WTC11 (cell line): ENCODE measurements at regions not wholly inside any gene's neighbourhood (a gene's known extent, or its start where the extent isn't known, plus 50 kb on each side); places are given as distances from the start of the nearest gene placed in this dataset.

Source experiments
- ATAC-seq: fragments of 200-7000 bp; cut with Tn5 transposase; 2 replicates; pipeline ENCODE4 v1.10.0; 2021; ENCODE audit warnings: mild to moderate bottlenecking, moderate library complexity
- CTCF ChIA-PET: fragments of 300-600 bp; sonication (Branson Sonifier 250); formaldehyde crosslinking; loops from one replicate; lab custom pipeline; 2021; ENCODE audit warnings: antibody characterized with exemption; lab: Charles Lee
- POLR2A ChIA-PET: fragments of 350-600 bp; sonication (Branson Sonifier 250); formaldehyde crosslinking; loops from one replicate; lab custom pipeline; 2021; ENCODE audit warnings: antibody characterized with exemption; lab: Charles Lee
- DNase-seq: peaks from one replicate; pipeline ENCODE4 v3.0.0; 2021; ENCODE audit warnings: low spot score
- H3K27ac Mint-ChIP-seq: 2 replicates; pipeline ENCODE4 v1.8.0; 2021; ENCODE audit warnings: mixed read lengths
- H3K27me3 Mint-ChIP-seq: 2 replicates; pipeline ENCODE4 v1.8.0; 2021; ENCODE audit warnings: low read depth, mild to moderate bottlenecking, moderate library complexity, mixed read lengths
- H3K36me3 Mint-ChIP-seq: 2 replicates; pipeline ENCODE4 v1.8.0; 2021; ENCODE audit warnings: mixed read lengths
- H3K4me1 Mint-ChIP-seq: 2 replicates; pipeline ENCODE4 v1.8.0; 2022; ENCODE audit warnings: mixed read lengths
- H3K4me3 Mint-ChIP-seq: 2 replicates; pipeline ENCODE4 v1.8.0; 2021; ENCODE audit warnings: mild to moderate bottlenecking, moderate library complexity, mixed read lengths
- H3K9me3 Mint-ChIP-seq: 2 replicates; pipeline ENCODE4 v1.8.0; 2021; ENCODE audit warnings: mixed read lengths
- ARID4B ChIP-seq: sonication (generic); formaldehyde crosslinking; IDR thresholded peaks from 2 replicates; pipeline ENCODE4 v1.8.0; 2023; ENCODE audit warnings: missing genetic modification reagents, mild to moderate bottlenecking, borderline replicate concordance
- CREB1 ChIP-seq: sonication (generic); formaldehyde crosslinking; IDR thresholded peaks from 2 replicates; pipeline ENCODE4 v1.8.0; 2023; ENCODE audit warnings: mild to moderate bottlenecking, missing genetic modification reagents
- E2F1 ChIP-seq: sonication (generic); formaldehyde crosslinking; IDR thresholded peaks from 2 replicates; pipeline ENCODE4 v1.8.0; 2022; ENCODE audit warnings: mild to moderate bottlenecking, missing genetic modification reagents
- ELF4 ChIP-seq: sonication (generic); formaldehyde crosslinking; IDR thresholded peaks from 2 replicates; pipeline ENCODE4 v1.8.1; 2022; ENCODE audit warnings: low read depth, mild to moderate bottlenecking, moderate library complexity, missing genetic modification reagents
- EMX1 ChIP-seq: fragments of 250-450 bp; sonication (Bioruptor Pico); IDR thresholded peaks from 2 replicates; pipeline ENCODE4 v1.8.0; 2021; ENCODE audit warnings: mild to moderate bottlenecking
- ETV6 ChIP-seq: sonication (generic); formaldehyde crosslinking; IDR thresholded peaks from 2 replicates; pipeline ENCODE4 v1.8.1; 2022; ENCODE audit warnings: mild to moderate bottlenecking, missing genetic modification reagents
- FOXK1 ChIP-seq: sonication (generic); formaldehyde crosslinking; IDR thresholded peaks from 2 replicates; pipeline ENCODE4 v1.8.0; 2022; ENCODE audit warnings: mild to moderate bottlenecking, moderate library complexity, missing genetic modification reagents
- FOXP1 ChIP-seq: sonication (generic); formaldehyde crosslinking; IDR thresholded peaks from 2 replicates; pipeline ENCODE4 v1.8.0; 2022; ENCODE audit warnings: missing genetic modification reagents, mild to moderate bottlenecking, moderate library complexity, borderline replicate concordance
- GABPB1 ChIP-seq: sonication (generic); formaldehyde crosslinking; IDR thresholded peaks from 2 replicates; pipeline ENCODE4 v1.8.1; 2023; ENCODE audit warnings: mild to moderate bottlenecking, missing genetic modification reagents
- HMGXB4 ChIP-seq: sonication (generic); formaldehyde crosslinking; IDR thresholded peaks from 2 replicates; pipeline ENCODE4 v1.8.1; 2023; ENCODE audit warnings: mild to moderate bottlenecking, moderate library complexity, missing genetic modification reagents
- IRF1 ChIP-seq: sonication (generic); formaldehyde crosslinking; IDR thresholded peaks from 2 replicates; pipeline ENCODE4 v1.8.0; 2023; ENCODE audit warnings: missing genetic modification reagents
- KAT7 ChIP-seq: sonication (generic); formaldehyde crosslinking; IDR thresholded peaks from 2 replicates; pipeline ENCODE4 v1.8.1; 2023; ENCODE audit warnings: missing genetic modification reagents, mild to moderate bottlenecking, borderline replicate concordance
- MXD4 ChIP-seq: fragments of 250-450 bp; sonication (Bioruptor Pico); IDR thresholded peaks from 2 replicates; pipeline ENCODE4 v1.8.0; 2021; ENCODE audit warnings: mild to moderate bottlenecking, moderate library complexity, borderline replicate concordance
- NFYB ChIP-seq: sonication (generic); formaldehyde crosslinking; conservative IDR thresholded peaks from 2 replicates; pipeline ENCODE4 v1.8.0; 2022; ENCODE audit warnings: low read depth, missing genetic modification reagents
- NR2C2 ChIP-seq: sonication (generic); formaldehyde crosslinking; IDR thresholded peaks from 2 replicates; pipeline ENCODE4 v1.8.0; 2022; ENCODE audit warnings: mild to moderate bottlenecking, missing genetic modification reagents
- TEAD1 ChIP-seq: sonication (generic); formaldehyde crosslinking; IDR thresholded peaks from 2 replicates; pipeline ENCODE4 v1.8.0; 2022; ENCODE audit warnings: mild to moderate bottlenecking, missing genetic modification reagents
- ZNF317 ChIP-seq: sonication (generic); formaldehyde crosslinking; IDR thresholded peaks from 2 replicates; pipeline ENCODE4 v1.8.1; 2023; ENCODE audit warnings: low read depth, mild to moderate bottlenecking, moderate library complexity, missing genetic modification reagents, borderline replicate concordance
- ZNF396 ChIP-seq: fragments of 250-450 bp; sonication (Bioruptor Pico); IDR thresholded peaks from 2 replicates; pipeline ENCODE4 v1.8.0; 2021; ENCODE audit warnings: mild to moderate bottlenecking, moderate library complexity, borderline replicate concordance
- ZNF532 ChIP-seq: fragments of 250-450 bp; sonication (Bioruptor Pico); IDR thresholded peaks from 2 replicates; pipeline ENCODE4 v1.9.0; 2021; ENCODE audit warnings: mild to moderate bottlenecking, borderline replicate concordance
- ZSCAN18 ChIP-seq: fragments of 250-450 bp; sonication (Bioruptor Pico); IDR thresholded peaks from 2 replicates; pipeline ENCODE4 v2.1.2; 2022; ENCODE audit warnings: mild to moderate bottlenecking, moderate library complexity

- H3K9me3 Mint-ChIP-seq = 0 out of 2 replicates have a peak, but pooled peaks cover 5% of the 10 kb centered on the region
- TF ChIP-seq ZNF532 (CRISPR knock-in tag) (no peak), TEAD1 (CRISPR knock-in tag) (no peak), GABPB1 (no peak), ARID4B (CRISPR knock-in tag) (no peak), NR2C2 (CRISPR knock-in tag) (no peak), ZNF317 (CRISPR knock-in tag) (no peak), NFYB (CRISPR knock-in tag) (no peak), MXD4 (CRISPR knock-in tag) (no peak), ELF4 (CRISPR knock-in tag) (no peak)
- H3K27ac Mint-ChIP-seq = no peak overlapping the region
- DNase-seq (no peak), ATAC-seq (no peak)
- no peaks in the 10 kb centered on the region for H3K27me3 Mint-ChIP-seq
- no peak overlapping the region for H3K4me3 Mint-ChIP-seq
- H3K36me3 Mint-ChIP-seq = no peaks in the 10 kb centered on the region
- ChIA-PET CTCF (no interaction called here), POLR2A (no interaction called here)
- no peaks in the 10 kb centered on the region for H3K4me1 Mint-ChIP-seq
These were observed 696.8 kb upstream of the NCAM2 start for GRCh38 chr21:20301395-20301794.

GRCh38 chr21:20302084-20302483 is 696.1 kb upstream of the NCAM2 start:
- no peak overlapping the region for H3K4me3 Mint-ChIP-seq
- no peaks in the 10 kb centered on the region for H3K4me1 Mint-ChIP-seq
- ATAC-seq (no peak), DNase-seq (no peak)
- POLR2A ChIA-PET = no interaction called here
- H3K27ac Mint-ChIP-seq = no peak overlapping the region
- CTCF ChIA-PET = no interaction called here
- no peaks in the 10 kb centered on the region for H3K36me3 Mint-ChIP-seq
- 0 out of 2 replicates have a peak, but pooled peaks cover 5% of the 10 kb centered on the region for H3K9me3 Mint-ChIP-seq
- no peaks in the 10 kb centered on the region for H3K27me3 Mint-ChIP-seq
- TF ChIP-seq ZSCAN18 (CRISPR knock-in tag) = no peak
- no peak for TF ChIP-seq KAT7 (CRISPR knock-in tag)
- no peak for TF ChIP-seq FOXK1 (CRISPR knock-in tag)
- no peak for TF ChIP-seq FOXP1 (CRISPR knock-in tag)
- no peak for TF ChIP-seq IRF1 (CRISPR knock-in tag)
- no peak for TF ChIP-seq EMX1 (CRISPR knock-in tag)
- TF ChIP-seq E2F1 (CRISPR knock-in tag) = no peak
- TF ChIP-seq ELF4 (CRISPR knock-in tag) = no peak
- TF ChIP-seq ETV6 (CRISPR knock-in tag) = no peak
- TF ChIP-seq ZNF396 (CRISPR knock-in tag) = no peak
- no peak for TF ChIP-seq HMGXB4 (CRISPR knock-in tag)
- TF ChIP-seq MXD4 (CRISPR knock-in tag) = no peak
- no peak for TF ChIP-seq CREB1 (CRISPR knock-in tag)
